WTC11 (cell line): ENCODE measurements at regions not wholly inside any gene's neighbourhood (a gene's known extent, or its start where the extent isn't known, plus 50 kb on each side); places are given as distances from the start of the nearest gene placed in this dataset.

ENCODE experiments used
- ATAC-seq: fragments of 200-7000 bp; cut with Tn5 transposase; 2 replicates; pipeline ENCODE4 v1.10.0; 2021; ENCODE audit warnings: mild to moderate bottlenecking, moderate library complexity
- CTCF ChIA-PET: fragments of 300-600 bp; sonication (Branson Sonifier 250); formaldehyde crosslinking; loops from one replicate; lab custom pipeline; 2021; ENCODE audit warnings: antibody characterized with exemption; lab: Charles Lee
- POLR2A ChIA-PET: fragments of 350-600 bp; sonication (Branson Sonifier 250); formaldehyde crosslinking; loops from one replicate; lab custom pipeline; 2021; ENCODE audit warnings: antibody characterized with exemption; lab: Charles Lee
- DNase-seq: peaks from one replicate; pipeline ENCODE4 v3.0.0; 2021; ENCODE audit warnings: low spot score
- H3K27ac Mint-ChIP-seq: 2 replicates; pipeline ENCODE4 v1.8.0; 2021; ENCODE audit warnings: mixed read lengths
- H3K27me3 Mint-ChIP-seq: 2 replicates; pipeline ENCODE4 v1.8.0; 2021; ENCODE audit warnings: low read depth, mild to moderate bottlenecking, moderate library complexity, mixed read lengths
- H3K36me3 Mint-ChIP-seq: 2 replicates; pipeline ENCODE4 v1.8.0; 2021; ENCODE audit warnings: mixed read lengths
- H3K4me1 Mint-ChIP-seq: 2 replicates; pipeline ENCODE4 v1.8.0; 2022; ENCODE audit warnings: mixed read lengths
- H3K4me3 Mint-ChIP-seq: 2 replicates; pipeline ENCODE4 v1.8.0; 2021; ENCODE audit warnings: mild to moderate bottlenecking, moderate library complexity, mixed read lengths
- H3K9me3 Mint-ChIP-seq: 2 replicates; pipeline ENCODE4 v1.8.0; 2021; ENCODE audit warnings: mixed read lengths
- AFF4 ChIP-seq: sonication (generic); formaldehyde crosslinking; IDR thresholded peaks from 2 replicates; pipeline ENCODE4 v1.8.1; 2023; ENCODE audit warnings: mild to moderate bottlenecking, missing genetic modification reagents, borderline replicate concordance
- AR ChIP-seq: fragments of 250-450 bp; sonication (Bioruptor Pico); IDR thresholded peaks from 2 replicates; pipeline ENCODE4 v1.9.0; 2021; ENCODE audit warnings: mild to moderate bottlenecking
- CREB1 ChIP-seq: sonication (generic); formaldehyde crosslinking; IDR thresholded peaks from 2 replicates; pipeline ENCODE4 v1.8.0; 2023; ENCODE audit warnings: mild to moderate bottlenecking, missing genetic modification reagents
- CREM ChIP-seq: sonication (generic); formaldehyde crosslinking; IDR thresholded peaks from 2 replicates; pipeline ENCODE4 v1.8.1; 2022; ENCODE audit warnings: mild to moderate bottlenecking, missing genetic modification reagents, moderate library complexity
- E2F1 ChIP-seq: sonication (generic); formaldehyde crosslinking; IDR thresholded peaks from 2 replicates; pipeline ENCODE4 v1.8.0; 2022; ENCODE audit warnings: mild to moderate bottlenecking, missing genetic modification reagents
- FOXK1 ChIP-seq: sonication (generic); formaldehyde crosslinking; IDR thresholded peaks from 2 replicates; pipeline ENCODE4 v1.8.0; 2022; ENCODE audit warnings: mild to moderate bottlenecking, moderate library complexity, missing genetic modification reagents
- HMGA2 ChIP-seq: fragments of 250-450 bp; sonication (Bioruptor Pico); IDR thresholded peaks from 2 replicates; pipeline ENCODE4 v1.4.0; 2021; ENCODE audit warnings: mild to moderate bottlenecking, moderate library complexity
- IRF2 ChIP-seq: sonication (generic); formaldehyde crosslinking; IDR thresholded peaks from 2 replicates; pipeline ENCODE4 v1.8.0; 2022; ENCODE audit warnings: low read depth, missing genetic modification reagents, borderline replicate concordance
- JUN ChIP-seq: sonication (generic); formaldehyde crosslinking; IDR thresholded peaks from 2 replicates; pipeline ENCODE4 v1.8.0; 2023; ENCODE audit warnings: mild to moderate bottlenecking, missing genetic modification reagents
- KAT7 ChIP-seq: sonication (generic); formaldehyde crosslinking; IDR thresholded peaks from 2 replicates; pipeline ENCODE4 v1.8.1; 2023; ENCODE audit warnings: missing genetic modification reagents, mild to moderate bottlenecking, borderline replicate concordance
- MXD4 ChIP-seq: fragments of 250-450 bp; sonication (Bioruptor Pico); IDR thresholded peaks from 2 replicates; pipeline ENCODE4 v1.8.0; 2021; ENCODE audit warnings: mild to moderate bottlenecking, moderate library complexity, borderline replicate concordance
- NR1H2 ChIP-seq: sonication (generic); formaldehyde crosslinking; IDR thresholded peaks from 2 replicates; pipeline ENCODE4 v1.9.0; 2021; ENCODE audit warnings: mild to moderate bottlenecking, moderate library complexity, missing genetic modification reagents
- NR2C2 ChIP-seq: sonication (generic); formaldehyde crosslinking; IDR thresholded peaks from 2 replicates; pipeline ENCODE4 v1.8.0; 2022; ENCODE audit warnings: mild to moderate bottlenecking, missing genetic modification reagents
- NR3C1 ChIP-seq: sonication (generic); formaldehyde crosslinking; conservative IDR thresholded peaks from 2 replicates; pipeline ENCODE4 v1.8.1; 2023; ENCODE audit warnings: low read depth, mild to moderate bottlenecking, missing genetic modification reagents
- OVOL2 ChIP-seq: fragments of 250-450 bp; sonication (Bioruptor Pico); IDR thresholded peaks from 2 replicates; pipeline ENCODE4 v1.9.0; 2021; ENCODE audit warnings: mild to moderate bottlenecking, borderline replicate concordance
- RELA ChIP-seq: sonication (generic); formaldehyde crosslinking; IDR thresholded peaks from 2 replicates; pipeline ENCODE4 v1.8.1; 2022; ENCODE audit warnings: missing genetic modification reagents, mild to moderate bottlenecking, borderline replicate concordance
- SMAD3 ChIP-seq: sonication (generic); formaldehyde crosslinking; IDR thresholded peaks from 2 replicates; pipeline ENCODE4 v1.8.0; 2022; ENCODE audit warnings: missing genetic modification reagents, mild to moderate bottlenecking, borderline replicate concordance
- TP53 ChIP-seq: sonication (generic); formaldehyde crosslinking; IDR thresholded peaks from 2 replicates; pipeline ENCODE4 v1.8.1; 2023; ENCODE audit warnings: mild to moderate bottlenecking, missing genetic modification reagents
- USF1 ChIP-seq: sonication (generic); formaldehyde crosslinking; IDR thresholded peaks from 2 replicates; pipeline ENCODE4 v1.8.0; 2022; ENCODE audit warnings: mild to moderate bottlenecking, missing genetic modification reagents
- ZBTB21 ChIP-seq: sonication (generic); formaldehyde crosslinking; IDR thresholded peaks from 2 replicates; pipeline ENCODE4 v1.8.1; 2023; ENCODE audit warnings: mild to moderate bottlenecking, missing genetic modification reagents, borderline replicate concordance

- no peak for TF ChIP-seq NR2C2
- TF ChIP-seq OVOL2 (CRISPR knock-in tag), result no peak
- TF ChIP-seq NR1H2 (CRISPR knock-in tag), result no peak
- no peak for TF ChIP-seq TP53 (CRISPR knock-in tag)
- TF ChIP-seq JUN (CRISPR knock-in tag), result no peak
- no peak for TF ChIP-seq RELA
- no peak for TF ChIP-seq NR3C1
- no peak for TF ChIP-seq CREM
- TF ChIP-seq AFF4 (CRISPR knock-in tag), result no peak
- no peak for TF ChIP-seq MXD4 (CRISPR knock-in tag)
- no peak for TF ChIP-seq ZBTB21 (CRISPR knock-in tag)
- TF ChIP-seq CREB1 (CRISPR knock-in tag), result no peak
- no peak for TF ChIP-seq E2F1 (CRISPR knock-in tag)
- no peak for TF ChIP-seq AR (CRISPR knock-in tag)
- no peak for TF ChIP-seq KAT7 (CRISPR knock-in tag)
- no peak for TF ChIP-seq IRF2 (CRISPR knock-in tag)
- no peak for TF ChIP-seq FOXK1
- TF ChIP-seq SMAD3, result no peak
- no peak overlapping the region for H3K4me3 Mint-ChIP-seq
- ATAC-seq (no peak), DNase-seq (no peak)
- ChIA-PET CTCF (no interaction called here), POLR2A (no interaction called here)
- H3K27ac Mint-ChIP-seq, result no peak overlapping the region
- peaks cover 3% of the 10 kb centered on the region; the same call in 1 of the 2 replicates for H3K36me3 Mint-ChIP-seq
- peaks cover 6% of the 10 kb centered on the region; the same call in 1 of the 2 replicates for H3K9me3 Mint-ChIP-seq
- no peaks in the 10 kb centered on the region for H3K27me3 Mint-ChIP-seq
- H3K4me1 Mint-ChIP-seq, result peaks cover 5% of the 10 kb centered on the region
Observed at GRCh38 chr22:47320560-47320959, 558.1 kb downstream of the TBC1D22A start.

GRCh38 chr22:47318041-47318737, 555.7 kb downstream of the TBC1D22A start:
- POLR2A ChIA-PET, result no interaction called here
- ATAC-seq (no peak), DNase-seq (no peak)
- H3K36me3 Mint-ChIP-seq, result peaks cover 3% of the 10 kb centered on the region; the same call in 1 of the 2 replicates
- peaks cover 11% of the 10 kb centered on the region for H3K9me3 Mint-ChIP-seq
- no peak overlapping the region for H3K4me3 Mint-ChIP-seq
- CTCF ChIA-PET, result no interaction called here
- no peak for TF ChIP-seq NR1H2 (CRISPR knock-in tag)
- no peak for TF ChIP-seq ZBTB21 (CRISPR knock-in tag)
- TF ChIP-seq USF1, result no peak
- TF ChIP-seq HMGA2, result no peak
- peaks cover 8% of the 10 kb centered on the region for H3K4me1 Mint-ChIP-seq
- no peaks in the 10 kb centered on the region; the same call in 1 of the 2 replicates for H3K27me3 Mint-ChIP-seq
- no peak overlapping the region for H3K27ac Mint-ChIP-seq
